Aorta (tissue), 5 donors: ENCODE measurements at regions not wholly inside any gene's neighbourhood (a gene's known extent, or its start where the extent isn't known, plus 50 kb on each side); places are given as distances from the start of the nearest gene placed in this dataset.
"Not testable (repeated sequence)": the region's sequence is repeated elsewhere in the genome, so short reads cannot be mapped to it uniquely, and the experiment has no call there.

Experiments used
- ATAC-seq: fragments of 200-7000 bp; cut with Tn5 transposase; one replicate; pipeline ENCODE4 v1.9.1; 2022; ENCODE audit warnings: moderate library complexity; ENCODE audit not compliant: low FRiP score
- DNase-seq, 2 donors: peaks; one replicate each; pipeline ENCODE4 v3.0.0-alpha.2; 2020
- H3K27ac ChIP-seq, 2 donors: one replicate each; pipeline ENCODE4 v1.5.1; 2013; ENCODE audit warnings: low read length in 2 of 2, mild to moderate bottlenecking in 2 of 2, moderate library complexity in 2 of 2, control low read depth in 1 of 2, inconsistent platforms in 1 of 2, low read depth in 1 of 2
- H3K27me3 ChIP-seq, 2 donors: one replicate each; pipeline ENCODE4 v1.6.1; 2013; ENCODE audit warnings: control low read depth in 1 of 2, low read length in 1 of 2, mild to moderate bottlenecking in 1 of 2, moderate library complexity in 1 of 2; ENCODE audit not compliant: insufficient read depth in 2 of 2, control insufficient read depth in 1 of 2
- H3K36me3 ChIP-seq, 2 donors: one replicate each; pipeline ENCODE4 v1.6.1; 2013; ENCODE audit warnings: control low read depth in 1 of 2, low read length in 1 of 2, mild to moderate bottlenecking in 1 of 2; ENCODE audit not compliant: insufficient read depth in 2 of 2, control insufficient read depth in 1 of 2
- H3K4me1 ChIP-seq, 2 donors: one replicate each; pipeline ENCODE4 v1.6.1; 2013; ENCODE audit warnings: low read length in 2 of 2, control low read depth in 1 of 2, mild to moderate bottlenecking in 1 of 2, moderate library complexity in 1 of 2; ENCODE audit not compliant: insufficient read depth in 2 of 2, control insufficient read depth in 1 of 2
- H3K4me3 ChIP-seq, 2 donors: one replicate each; pipeline ENCODE4 v1.5.1; 2013; ENCODE audit warnings: low read length in 2 of 2, control low read depth in 1 of 2, mild to moderate bottlenecking in 1 of 2
- H3K9me3 ChIP-seq: one replicate; pipeline ENCODE4 v1.6.1; 2013; ENCODE audit warnings: mild to moderate bottlenecking, low read length; ENCODE audit not compliant: control insufficient read depth
- WGBS, 2 donors: extraction: QIAGEN DNeasy Blood & Tissue Kit; methylation state at CpG; one replicate each; pipeline ENCODE4 v1.1.7; 2013; 5-methylcytosine and 5-hydroxymethylcytosine counted together
- intact Hi-C, 2 donors: fragments of 100-400 bp; cut with DNase I; formaldehyde crosslinking; loops; one replicate each; pipeline versions ENCODE4 v1.14.2 to v1.15.0; 2022
- donor health status: healthy with polysubstance abuse.
- donor health status: Bipolar disorder and iron deficiency.
- donor health status: DM: no; HTN: no; CAD: no.
- donor health status: DM: no; HTN: no; CAD: no.
- donor health status: DM: yes; HTN: yes; CAD: no.

DNA sequence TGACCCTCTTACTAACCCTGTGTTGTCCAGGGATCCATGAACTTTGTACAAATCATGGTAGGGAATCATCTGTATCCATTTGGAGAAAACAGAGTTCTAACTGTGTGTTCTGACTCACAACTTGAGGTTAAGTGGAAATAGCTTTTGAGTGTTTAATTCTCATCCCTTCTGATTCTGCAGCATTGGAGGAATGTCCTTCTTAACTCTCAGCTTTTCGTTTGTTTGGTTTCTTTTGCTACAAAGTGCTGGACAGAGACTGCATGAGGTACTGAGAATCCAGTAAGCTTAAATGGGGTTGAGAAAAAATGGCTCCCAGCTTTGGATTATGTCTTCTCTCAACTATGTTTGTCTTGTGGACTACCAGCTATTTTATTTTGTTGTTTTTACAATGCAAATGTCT, 352.1 kb upstream of the KIF2B start:
- WGBS, 2 donors, result 38 to 39% methylated on average over 1 of the region's 1 CpG
- intact Hi-C loops, result no loop called here
- Histone ChIP-seq H3K36me3 (no peaks in the 10 kb centered on the region), H3K9me3 (no peaks in the 10 kb centered on the region), H3K27me3 (no peaks in the 10 kb centered on the region), H3K4me1 (no peaks in the 10 kb centered on the region), H3K4me3 (no peak overlapping the region), H3K27ac (no peak overlapping the region)
- DNase-seq (no peak), ATAC-seq (no peak)

DNA sequence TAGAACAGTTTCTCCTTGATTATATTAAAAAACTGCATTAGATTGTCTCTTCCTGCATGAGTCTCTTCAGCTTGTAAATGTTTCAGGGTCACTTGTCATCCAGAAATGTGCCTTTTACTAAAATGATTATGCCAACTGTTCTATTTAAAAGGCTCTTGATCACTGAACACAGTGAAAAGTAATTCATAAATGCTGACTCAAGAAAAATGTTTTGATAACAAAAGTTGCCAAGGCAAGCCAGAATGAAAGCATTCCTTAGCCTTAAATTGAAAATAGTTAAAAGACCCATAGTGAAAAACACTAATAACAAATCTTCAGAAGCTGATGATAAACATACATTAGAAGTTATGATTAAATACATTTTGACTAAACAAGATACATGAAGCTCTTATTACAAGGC, 356.0 kb upstream of the KIF2B start:
- Histone ChIP-seq H3K27me3 (no peaks in the 10 kb centered on the region), H3K4me1 (no peaks in the 10 kb centered on the region), H3K9me3 (no peaks in the 10 kb centered on the region), H3K4me3 (no peak overlapping the region), H3K27ac (no peak overlapping the region), H3K36me3 (no peaks in the 10 kb centered on the region)
- ATAC-seq, result no peak
- intact Hi-C loops, result no loop called here
- DNase-seq, result no peak

DNA sequence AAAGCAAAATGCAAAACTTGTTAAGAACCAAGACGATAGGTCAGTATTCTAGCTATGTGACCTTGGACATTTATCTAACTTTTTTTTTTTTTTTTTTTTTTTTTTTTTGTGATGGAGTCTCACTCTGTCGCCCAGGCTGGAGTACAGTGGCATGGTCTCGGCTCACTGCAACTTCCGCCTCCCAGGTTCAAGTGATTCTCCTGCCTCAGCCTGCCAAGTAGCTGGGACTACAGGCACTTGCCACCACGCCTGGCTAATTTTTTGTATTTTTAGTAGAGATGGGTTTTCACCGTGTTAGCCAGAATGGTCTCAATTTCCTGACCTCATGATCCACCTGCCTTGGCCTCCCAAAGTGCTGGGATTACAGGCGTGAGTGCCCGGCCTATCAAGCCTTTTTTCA, 358.3 kb upstream of the KIF2B start:
- DNase-seq, H3K4me3 ChIP-seq, H3K27me3 ChIP-seq, intact Hi-C loops, H3K9me3 ChIP-seq, H3K27ac ChIP-seq, H3K36me3 ChIP-seq, ATAC-seq, H3K4me1 ChIP-seq: not testable (repeated sequence)
- WGBS, 2 donors, result 92 to 95% methylated on average over 8 of the region's 8 CpGs

DNA sequence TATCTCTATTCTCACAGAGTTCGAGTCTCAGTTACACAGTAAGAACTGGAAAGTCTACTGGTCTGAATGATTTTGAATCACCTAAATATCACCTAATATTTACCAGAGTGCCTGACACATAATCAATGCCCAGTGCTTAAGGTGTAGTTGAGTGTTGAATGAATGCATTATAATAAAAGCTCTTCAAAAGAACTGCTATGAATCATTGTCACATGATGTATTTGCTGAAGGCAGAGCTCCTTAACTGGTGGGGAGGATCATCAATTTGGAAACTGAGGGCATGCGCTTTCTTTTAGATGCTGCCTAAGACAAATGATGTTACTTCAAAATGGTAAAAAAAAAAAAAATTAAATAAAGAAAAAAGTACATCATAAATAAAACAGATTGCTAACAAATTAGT, 359.4 kb upstream of the KIF2B start:
- no peak overlapping the region for H3K4me3 ChIP-seq
- intact Hi-C loops, result no loop called here
- ATAC-seq (no peak), DNase-seq (no peak)
- no peaks in the 10 kb centered on the region for H3K9me3 ChIP-seq
- H3K27ac ChIP-seq, result no peak overlapping the region
- no peaks in the 10 kb centered on the region for H3K36me3 ChIP-seq
- no peaks in the 10 kb centered on the region for H3K4me1 ChIP-seq
- no peaks in the 10 kb centered on the region for H3K27me3 ChIP-seq
- WGBS, 2 donors, result 61 to 65% methylated on average over 2 of the region's 2 CpGs

DNA sequence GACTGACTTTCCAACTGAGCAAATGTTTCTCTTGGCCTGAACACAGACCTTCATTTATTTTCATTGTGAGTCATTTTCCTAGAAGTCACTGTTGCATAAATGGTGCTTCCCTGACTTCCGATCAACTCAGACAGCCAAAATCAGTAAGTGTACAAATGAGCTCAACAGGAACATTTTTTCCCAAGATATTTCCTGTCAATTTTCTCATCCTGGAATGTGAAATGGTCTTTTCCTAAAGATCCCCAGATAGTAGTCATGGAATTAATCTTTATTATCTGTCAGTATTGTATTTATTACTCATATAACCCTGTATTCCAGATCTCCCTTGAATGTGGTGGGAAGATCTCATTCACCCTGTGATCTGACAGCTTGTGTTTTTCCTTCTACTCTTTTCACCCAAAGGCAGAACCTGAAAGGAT, 360.3 kb upstream of the KIF2B start:
- no peak overlapping the region for H3K4me3 ChIP-seq
- H3K9me3 ChIP-seq, result no peaks in the 10 kb centered on the region
- intact Hi-C loops, result no loop called here
- WGBS, 2 donors, result 0 to 6% methylated on average over 1 of the region's 1 CpG
- no peak overlapping the region for H3K27ac ChIP-seq
- H3K36me3 ChIP-seq, result no peaks in the 10 kb centered on the region
- ATAC-seq (no peak), DNase-seq (no peak)
- no peaks in the 10 kb centered on the region for H3K27me3 ChIP-seq
- no peaks in the 10 kb centered on the region for H3K4me1 ChIP-seq

DNA sequence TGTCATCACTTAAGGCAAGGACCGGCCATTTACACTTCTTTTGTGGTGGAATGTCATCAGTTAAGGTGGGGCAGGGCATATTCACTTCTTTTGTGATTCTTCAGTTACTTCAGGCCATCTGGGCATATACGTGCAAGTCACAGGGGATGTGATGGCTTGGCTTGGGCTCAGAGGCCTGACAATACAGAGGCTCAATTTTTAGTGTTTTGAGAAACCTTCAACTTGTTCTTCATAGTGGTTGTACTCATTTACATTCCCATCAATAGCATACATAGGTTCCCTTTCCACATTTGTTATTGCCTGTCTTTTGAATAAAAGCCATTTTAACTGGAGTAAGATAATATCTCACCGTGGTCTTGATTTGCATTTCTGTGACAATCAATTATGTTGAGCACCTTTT, 366.8 kb upstream of the KIF2B start:
- H3K4me1 ChIP-seq, H3K4me3 ChIP-seq, H3K27ac ChIP-seq, DNase-seq, H3K9me3 ChIP-seq, H3K27me3 ChIP-seq, intact Hi-C loops, H3K36me3 ChIP-seq, ATAC-seq: not testable (repeated sequence)
- WGBS, 2 donors, result 76 to 81% methylated on average over 2 of the region's 3 CpGs

DNA sequence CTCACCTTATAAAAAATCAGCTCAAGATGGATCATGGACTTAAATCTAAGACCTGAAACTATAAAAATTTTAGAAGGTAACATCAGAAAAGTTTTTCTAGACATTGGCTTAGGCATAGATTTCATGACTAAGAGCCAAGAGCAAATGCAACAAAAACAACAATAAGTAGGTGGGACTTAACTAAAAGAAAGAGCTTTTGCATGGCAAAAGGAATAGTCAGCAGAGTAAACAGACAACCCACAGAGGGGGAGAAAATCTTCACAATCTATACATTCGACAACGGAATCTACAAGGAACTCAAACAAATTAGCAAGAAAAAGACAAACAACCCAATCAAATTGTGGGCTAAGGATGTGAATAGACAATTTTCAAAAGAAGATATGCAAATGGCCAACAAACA, 368.4 kb upstream of the KIF2B start:
- Histone ChIP-seq H3K4me1 (no peaks in the 10 kb centered on the region), H3K4me3 (no peak overlapping the region), H3K27ac (no peak overlapping the region), H3K9me3 (no peaks in the 10 kb centered on the region), H3K36me3 (no peaks in the 10 kb centered on the region), H3K27me3 (no peaks in the 10 kb centered on the region)
- ATAC-seq, result no peak
- intact Hi-C loops, result no loop called here
- no peak for DNase-seq
- 30 to 46% methylated on average over 2 of the region's 2 CpGs for WGBS, 2 donors

DNA sequence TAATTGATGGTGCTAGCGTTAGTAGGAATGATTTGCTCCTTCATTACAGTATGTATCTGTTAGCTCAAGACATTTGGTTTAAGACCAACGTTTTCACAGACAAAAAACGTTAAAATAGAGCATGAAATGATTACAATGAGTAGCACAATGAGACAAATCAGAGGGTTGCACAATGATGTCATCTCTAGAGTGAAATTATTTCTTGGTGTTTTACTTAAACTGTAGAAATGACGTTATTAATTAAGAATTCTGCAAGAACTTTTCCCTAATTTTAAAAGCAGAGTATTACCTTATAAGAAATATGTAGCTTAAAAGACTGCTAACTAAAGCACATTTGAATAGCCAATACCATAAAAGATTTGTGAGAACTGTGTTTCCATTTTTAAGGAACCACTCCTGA, 373.4 kb upstream of the KIF2B start:
- ATAC-seq, result no peak

DNA sequence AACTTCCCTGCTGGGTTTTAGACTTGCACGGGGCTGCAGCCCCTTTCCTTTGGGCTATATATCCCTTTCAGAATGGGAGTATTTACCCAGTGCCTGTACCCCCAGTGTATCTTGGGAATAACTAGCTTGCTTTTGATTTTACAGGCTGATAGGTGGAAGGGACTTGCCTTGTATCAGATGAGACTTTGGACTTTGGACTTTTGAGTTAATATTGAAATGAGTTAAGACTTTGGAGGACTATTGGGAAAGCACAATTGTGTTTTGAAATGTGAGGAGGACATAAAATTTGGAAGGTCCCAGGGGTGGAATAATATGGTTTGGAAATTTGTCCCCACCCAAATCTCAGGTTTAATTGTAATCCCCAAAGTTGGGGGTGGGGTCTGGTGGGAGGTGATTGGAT, 393.8 kb upstream of the KIF2B start:
- Histone ChIP-seq H3K36me3 (no peaks in the 10 kb centered on the region), H3K27ac (no peak overlapping the region), H3K4me1 (no peaks in the 10 kb centered on the region), H3K9me3 (no peaks in the 10 kb centered on the region), H3K4me3 (no peak overlapping the region), H3K27me3 (no peaks in the 10 kb centered on the region)
- DNase-seq (no peak), ATAC-seq (no peak)
- intact Hi-C loops, result no loop called here
- WGBS, 2 donors, result 85 to 93% methylated on average over 1 of the region's 1 CpG

More for the DNA sequence above, 373.4 kb upstream of the KIF2B start:
- intact Hi-C loops, result no loop called here
- Histone ChIP-seq H3K27me3 (no peaks in the 10 kb centered on the region), H3K4me3 (no peak overlapping the region), H3K9me3 (no peaks in the 10 kb centered on the region), H3K36me3 (no peaks in the 10 kb centered on the region), H3K27ac (no peak overlapping the region), H3K4me1 (no peaks in the 10 kb centered on the region)
- DNase-seq, result no peak
- 53 to 55% methylated on average over 4 of the region's 4 CpGs for WGBS, 2 donors
